Mesenchymal stem cell (in vitro differentiated cells and primary cell): ENCODE measurements at regions not wholly inside any gene's neighbourhood (a gene's known extent, or its start where the extent isn't known, plus 50 kb on each side); places are given as distances from the start of the nearest gene placed in this dataset.

Experiments used
- DNase-seq: peaks from one replicate; pipeline ENCODE4 v3.0.0-alpha.2; 2013
- H2AFZ ChIP-seq: one replicate; pipeline ENCODE4 v1.6.1; 2013; ENCODE audit warnings: low read depth, mild to moderate bottlenecking, control low read depth, inconsistent platforms, low read length, moderate library complexity
- H2AK5ac ChIP-seq: 2 replicates; pipeline ENCODE4 v1.6.1; 2013; ENCODE audit warnings: low read length, moderate library complexity, mild to moderate bottlenecking, inconsistent platforms; ENCODE audit not compliant: severe bottlenecking
- H2BK120ac ChIP-seq: one replicate; pipeline ENCODE4 v1.6.1; 2013; ENCODE audit warnings: low read depth, mild to moderate bottlenecking, inconsistent platforms, low read length, moderate library complexity
- H2BK12ac ChIP-seq, 2 experiments: one replicate each; pipeline ENCODE4 v1.6.1; 2013; ENCODE audit warnings: inconsistent platforms in 2 of 2, low read length in 2 of 2, mild to moderate bottlenecking in 2 of 2, moderate library complexity in 2 of 2, control low read depth in 1 of 2
- H2BK15ac ChIP-seq: one replicate; pipeline ENCODE4 v1.6.1; 2013; ENCODE audit warnings: mild to moderate bottlenecking, low read depth, inconsistent platforms; ENCODE audit not compliant: poor library complexity, severe bottlenecking
- H2BK5ac ChIP-seq: 2 replicates; pipeline ENCODE4 v1.6.1; 2013; ENCODE audit warnings: low read depth, mild to moderate bottlenecking, low read length, control low read depth, inconsistent platforms; ENCODE audit not compliant: poor library complexity, severe bottlenecking
- H3K14ac ChIP-seq, 2 experiments: one replicate each; pipeline ENCODE4 v1.6.1; 2013; ENCODE audit warnings: inconsistent platforms in 2 of 2, low read length in 2 of 2, control low read depth in 1 of 2, mild to moderate bottlenecking in 1 of 2, moderate library complexity in 1 of 2
- H3K18ac ChIP-seq, 2 experiments: one replicate each; pipeline ENCODE4 v1.6.1; 2013; ENCODE audit warnings: inconsistent platforms in 2 of 2, low read length in 2 of 2, control low read depth in 1 of 2, low read depth in 1 of 2, mild to moderate bottlenecking in 1 of 2
- H3K23ac ChIP-seq, 2 experiments: one replicate each; pipeline ENCODE4 v1.6.1; 2013; ENCODE audit warnings: inconsistent platforms in 2 of 2, low read length in 2 of 2, mild to moderate bottlenecking in 2 of 2, moderate library complexity in 2 of 2, control low read depth in 1 of 2
- H3K27ac ChIP-seq: 2 replicates; pipeline ENCODE4 v1.5.1; 2013; ENCODE audit warnings: mild to moderate bottlenecking, moderate library complexity, low read length, control low read depth, inconsistent platforms; ENCODE audit not compliant: poor library complexity, severe bottlenecking
- H3K27me3 ChIP-seq, 2 experiments: 2 replicates each; pipeline versions ENCODE4 v1.6.1 to v1.7.0; 2013; ENCODE audit warnings: low read length in 2 of 2, mild to moderate bottlenecking in 2 of 2, moderate library complexity in 2 of 2, control low read depth in 1 of 2, inconsistent platforms in 1 of 2; ENCODE audit not compliant: control insufficient read depth in 1 of 2, insufficient read depth in 1 of 2
- H3K36me3 ChIP-seq, 2 experiments: 2 replicates each; pipeline versions ENCODE4 v1.6.1 to v1.7.0; 2013; ENCODE audit warnings: low read length in 2 of 2, control low read depth in 1 of 2, inconsistent platforms in 1 of 2, low read depth in 1 of 2, mild to moderate bottlenecking in 1 of 2; ENCODE audit not compliant: insufficient read depth in 2 of 2, control insufficient read depth in 1 of 2
- H3K4ac ChIP-seq, 2 experiments: one replicate each; pipeline ENCODE4 v1.6.1; 2013; ENCODE audit warnings: inconsistent platforms in 2 of 2, low read length in 2 of 2, mild to moderate bottlenecking in 2 of 2, moderate library complexity in 2 of 2, control low read depth in 1 of 2, low read depth in 1 of 2
- H3K4me1 ChIP-seq: 2 replicates; pipeline ENCODE4 v1.6.1; 2013; ENCODE audit warnings: low read depth, low read length, control low read depth; ENCODE audit not compliant: control insufficient read depth, insufficient read depth
- H3K4me2 ChIP-seq: 2 replicates; pipeline ENCODE4 v1.6.1; 2013; ENCODE audit warnings: low read length, mild to moderate bottlenecking, inconsistent platforms; ENCODE audit not compliant: poor library complexity, severe bottlenecking
- H3K4me3 ChIP-seq, 2 experiments: 2 replicates each; pipeline versions ENCODE4 v1.5.1 to v1.7.0; 2013; ENCODE audit warnings: low read length in 2 of 2, mild to moderate bottlenecking in 2 of 2, control low read depth in 1 of 2, low read depth in 1 of 2; ENCODE audit not compliant: insufficient read depth in 1 of 2
- H3K79me1 ChIP-seq: replicated peaks from 2 replicates; pipeline ENCODE4 v1.6.1; 2013; ENCODE audit warnings: mild to moderate bottlenecking, control low read depth, low read length, inconsistent platforms; ENCODE audit not compliant: poor library complexity, severe bottlenecking
- H3K9ac ChIP-seq: 2 replicates; pipeline ENCODE4 v1.7.0; 2013; ENCODE audit warnings: mild to moderate bottlenecking, low read length, moderate library complexity
- H3K9me3 ChIP-seq: 2 replicates; pipeline ENCODE4 v1.7.0; 2013; ENCODE audit warnings: mild to moderate bottlenecking, low read length; ENCODE audit not compliant: control insufficient read depth
- H4K8ac ChIP-seq: one replicate; pipeline ENCODE4 v1.6.1; 2013; ENCODE audit warnings: inconsistent platforms, mild to moderate bottlenecking, low read length, moderate library complexity
- H4K91ac ChIP-seq: one replicate; pipeline ENCODE4 v1.6.1; 2013; ENCODE audit warnings: mild to moderate bottlenecking, low read length, inconsistent platforms
- WGBS: methylation state at CpG from one replicate; pipeline ENCODE4 v1.1.7; 2013; ENCODE audit warnings: mixed read lengths; 5-methylcytosine and 5-hydroxymethylcytosine counted together

DNA sequence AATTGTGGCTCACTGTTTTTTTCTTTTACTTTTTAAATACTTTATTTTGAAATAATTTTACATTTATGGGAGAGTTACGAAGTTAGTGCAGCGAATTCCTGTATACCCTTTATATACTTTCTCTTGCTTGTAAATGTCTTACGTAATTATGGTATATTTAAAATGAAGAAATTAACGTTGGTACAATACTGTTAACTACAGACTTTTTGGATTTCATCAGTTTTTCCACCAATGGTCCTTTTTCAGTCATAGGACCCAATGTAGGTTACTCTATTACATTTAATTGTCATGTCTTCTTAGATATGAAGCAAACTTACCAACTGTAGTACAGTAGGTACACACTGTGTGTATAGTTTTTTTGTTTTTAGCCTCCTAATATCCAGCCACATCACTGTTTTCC lies 76.3 kb downstream of the BOLA3 start:
- no CpG with 5 or more reads among the region's 4 CpGs for WGBS
- Histone ChIP-seq H3K18ac (no peak overlapping the region), H3K9ac (no peak overlapping the region)

GRCh38 chr2:74072565-74072964 lies 75.1 kb downstream of the BOLA3 start:
- DNase-seq, result peak; percentile 24
- 40% methylated on average over 1 of the region's 1 CpG for WGBS

More for the DNA sequence above, 76.3 kb downstream of the BOLA3 start:
- Histone ChIP-seq H3K14ac (no peak overlapping the region), H2BK15ac (no peak overlapping the region), H3K4me1 (no peaks in the 10 kb centered on the region), H3K4me2 (no peak overlapping the region), H3K27me3 (no peaks in the 10 kb centered on the region), H3K36me3 (peaks cover 5 to 7% of the 10 kb centered on the region in 2 experiments), H4K8ac (no peak overlapping the region), H3K27ac (no peak overlapping the region), H3K9me3 (no peaks in the 10 kb centered on the region), H2AK5ac (no peak overlapping the region), H2BK12ac (no peak overlapping the region), H4K91ac (no peak overlapping the region), H2BK5ac (no peak overlapping the region), H3K4ac (no peak overlapping the region), H3K23ac (no peak overlapping the region), H2AFZ (no peak overlapping the region), H3K4me3 (no peak overlapping the region), H3K79me1 (peaks cover 29% of the 10 kb centered on the region), H2BK120ac (no peak overlapping the region)
- no peak for DNase-seq

GRCh38 chr2:74074487-74074886 lies 73.2 kb downstream of the BOLA3 start:
- Histone ChIP-seq H3K9ac (no peak overlapping the region), H3K4me1 (peaks cover 2% of the 10 kb centered on the region), H3K27ac (no peak overlapping the region), H3K4me3 (no peak overlapping the region), H3K14ac (no peak overlapping the region), H3K79me1 (peaks cover 21% of the 10 kb centered on the region), H3K4me2 (no peak overlapping the region), H2BK12ac (no peak overlapping the region), H2BK15ac (no peak overlapping the region), H3K36me3 (peaks cover 5 to 7% of the 10 kb centered on the region in 2 experiments), H3K23ac (no peak overlapping the region), H3K9me3 (no peaks in the 10 kb centered on the region), H2BK5ac (no peak overlapping the region), H4K91ac (no peak overlapping the region), H2AFZ (no peak overlapping the region), H3K4ac (no peak overlapping the region), H4K8ac (no peak overlapping the region), H3K27me3 (no peaks in the 10 kb centered on the region), H3K18ac (no peak overlapping the region), H2BK120ac (no peak overlapping the region), H2AK5ac (no peak overlapping the region)
- 83% methylated on average over 4 of the region's 4 CpGs for WGBS
- DNase-seq, result no peak

More at GRCh38 chr2:74072565-74072964, 75.1 kb downstream of the BOLA3 start:
- Histone ChIP-seq H3K9ac (no peak overlapping the region), H3K36me3 (peaks cover 5 to 7% of the 10 kb centered on the region in 2 experiments), H3K79me1 (peaks cover 27% of the 10 kb centered on the region), H3K4me2 (no peak overlapping the region), H4K8ac (no peak overlapping the region), H2BK12ac (no peak overlapping the region), H3K18ac (no peak overlapping the region), H3K4me3 (no peak overlapping the region), H3K4me1 (peaks cover under 1% of the 10 kb centered on the region), H3K4ac (no peak overlapping the region), H2BK15ac (no peak overlapping the region), H2BK120ac (no peak overlapping the region), H3K27ac (no peak overlapping the region), H3K23ac (no peak overlapping the region), H2AFZ (no peak overlapping the region), H3K14ac (no peak overlapping the region), H3K27me3 (no peaks in the 10 kb centered on the region), H3K9me3 (no peaks in the 10 kb centered on the region), H4K91ac (no peak overlapping the region), H2BK5ac (no peak overlapping the region), H2AK5ac (no peak overlapping the region)

GRCh38 chr2:74076074-74076470 lies 71.6 kb downstream of the BOLA3 start:
- H2BK15ac ChIP-seq, result no peak overlapping the region
- H3K27me3 ChIP-seq, result no peaks in the 10 kb centered on the region
- H3K4me3 ChIP-seq, result no peak overlapping the region
- no peak overlapping the region for H2BK12ac ChIP-seq
- H4K8ac ChIP-seq, result no peak overlapping the region
- H3K4me1 ChIP-seq, result peaks cover 8% of the 10 kb centered on the region
- no peak overlapping the region for H3K14ac ChIP-seq
- H3K9ac ChIP-seq, result no peak overlapping the region
- H3K36me3 ChIP-seq, result peaks cover 7 to 14% of the 10 kb centered on the region in 2 experiments
- no peak overlapping the region for H4K91ac ChIP-seq
- no peak overlapping the region for H3K4ac ChIP-seq
- peak; percentile 23 for DNase-seq
- H2AK5ac ChIP-seq, result no peak overlapping the region
- no CpG with 5 or more reads among the region's 1 CpG for WGBS
- no peaks in the 10 kb centered on the region for H3K9me3 ChIP-seq
- peaks cover 18% of the 10 kb centered on the region for H3K79me1 ChIP-seq
- no peak overlapping the region for H3K23ac ChIP-seq
- no peak overlapping the region for H3K18ac ChIP-seq
- no peak overlapping the region for H3K27ac ChIP-seq
- H2BK5ac ChIP-seq, result no peak overlapping the region
- H2AFZ ChIP-seq, result no peak overlapping the region
- no peak overlapping the region for H2BK120ac ChIP-seq
- no peak overlapping the region for H3K4me2 ChIP-seq
